GM11168 (cell line): ENCODE measurements at regions not wholly inside any gene's neighbourhood (a gene's known extent, or its start where the extent isn't known, plus 50 kb on each side); places are given as distances from the start of the nearest gene placed in this dataset.
"Not testable (repeated sequence)": the region's sequence is repeated elsewhere in the genome, so short reads cannot be mapped to it uniquely, and the experiment has no call there.

Source experiments
- in situ Hi-C: fragments of 300-500 bp; cut with MboI; formaldehyde crosslinking; loops from one replicate; pipeline ENCODE4 v1.12.0; 2022; ENCODE audit warnings: low sequenced_read_pairs; ENCODE audit not compliant: unreplicated experiment

DNA sequence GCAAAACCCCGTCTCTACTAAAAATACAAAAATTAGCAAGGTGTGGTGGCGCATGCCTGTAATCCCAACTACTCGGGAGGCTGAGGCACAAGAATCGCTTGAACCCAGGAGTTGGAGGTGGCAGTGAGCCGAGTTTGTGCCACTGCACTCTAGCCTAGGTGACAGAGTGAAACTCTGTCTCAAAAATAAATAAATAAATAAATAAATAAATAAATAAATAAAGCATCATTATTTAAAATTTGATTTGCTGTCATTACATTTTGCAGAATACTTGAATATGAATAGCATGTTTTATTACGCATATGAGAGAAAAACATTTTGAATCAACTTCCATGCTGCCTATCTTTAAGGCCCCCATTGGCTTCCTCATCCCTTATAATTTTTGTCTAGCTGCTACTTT, 53.4 kb upstream of the MED14 start:
- in situ Hi-C loops: loop anchor here (25.0 kb wide), 1 partner anchor 126 kb away; no protein-coding TSS in a partner anchor

DNA sequence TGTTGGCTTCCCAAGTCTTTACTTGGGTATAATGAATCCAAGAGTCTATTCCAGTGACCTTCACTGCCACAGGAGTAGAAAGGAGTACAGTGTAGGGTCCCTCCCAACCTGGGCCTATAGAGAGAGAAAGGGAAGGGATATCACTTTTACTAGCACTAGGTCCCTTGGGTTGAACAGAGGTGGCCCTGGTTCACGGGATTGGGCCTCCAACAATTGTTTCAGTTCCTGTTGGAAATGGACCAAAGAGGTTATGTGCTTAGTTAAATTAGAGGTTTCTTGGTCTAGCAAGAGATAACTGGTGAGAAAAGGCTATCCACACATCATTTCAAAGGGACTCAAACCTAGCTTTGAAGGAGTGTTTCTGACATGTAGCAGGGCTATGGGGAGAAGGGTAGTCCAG, 57.1 kb upstream of the MED14 start:
- in situ Hi-C loops: loop anchor here (25.0 kb wide), 1 partner anchor 130 kb away; no protein-coding TSS in a partner anchor

- in situ Hi-C loops: loop anchor here (25.0 kb wide), 1 partner anchor 132 kb away; no protein-coding TSS in a partner anchor
Observed at GRCh38 chrX:40794829-40795130, 59.4 kb upstream of the MED14 start.

DNA sequence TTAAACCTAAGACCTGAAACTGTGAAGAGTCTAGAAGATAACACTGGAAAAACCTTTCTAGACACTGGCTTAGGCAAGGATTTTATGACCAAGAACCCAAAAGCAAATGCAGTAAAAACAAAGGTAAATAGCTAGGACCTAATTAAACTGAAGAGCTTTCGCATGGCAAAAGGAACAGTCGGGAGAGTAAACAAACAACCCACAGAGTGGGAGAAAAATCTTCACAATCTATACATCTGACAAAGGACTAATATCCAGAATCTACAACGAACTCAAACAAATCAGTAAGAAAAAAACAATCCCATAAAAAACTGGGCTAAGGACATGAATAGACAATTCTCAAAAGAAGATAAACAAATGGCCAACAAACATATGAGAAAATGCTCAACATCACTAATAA, 64.4 kb upstream of the MED14 start:
- in situ Hi-C loops: loop anchor here (25.0 kb wide), 1 partner anchor 137 kb away; no protein-coding TSS in a partner anchor

DNA sequence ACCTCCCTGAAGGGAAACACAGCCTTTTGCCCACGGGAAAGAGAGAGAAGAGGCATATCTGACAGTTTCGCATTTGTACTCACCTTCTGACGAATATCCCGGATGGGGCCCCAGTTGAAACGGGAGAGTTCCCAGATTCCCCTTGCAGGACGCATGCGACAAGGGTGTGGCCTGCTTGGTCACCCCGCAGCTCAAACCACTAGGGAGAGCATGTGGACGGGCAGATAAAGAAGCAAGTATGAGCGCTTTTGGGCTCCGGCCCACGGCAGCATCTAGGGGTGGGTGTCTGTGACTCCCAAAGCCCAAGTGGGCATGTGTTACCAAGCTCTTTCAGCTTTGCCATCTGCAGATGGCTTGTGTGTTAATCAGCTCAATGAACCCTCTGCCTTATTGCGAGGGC, 70.1 kb upstream of the MED14 start:
- in situ Hi-C loops: no loop called here

- in situ Hi-C loops: no loop called here
Observed at GRCh38 chrX:40806513-40807220, 71.3 kb upstream of the MED14 start.

- in situ Hi-C loops: no loop called here
Observed at GRCh38 chrX:40807384-40807783, 72.0 kb upstream of the MED14 start.

GRCh38 chrX:40808203-40808602, 72.9 kb upstream of the MED14 start:
- in situ Hi-C loops: no loop called here

DNA sequence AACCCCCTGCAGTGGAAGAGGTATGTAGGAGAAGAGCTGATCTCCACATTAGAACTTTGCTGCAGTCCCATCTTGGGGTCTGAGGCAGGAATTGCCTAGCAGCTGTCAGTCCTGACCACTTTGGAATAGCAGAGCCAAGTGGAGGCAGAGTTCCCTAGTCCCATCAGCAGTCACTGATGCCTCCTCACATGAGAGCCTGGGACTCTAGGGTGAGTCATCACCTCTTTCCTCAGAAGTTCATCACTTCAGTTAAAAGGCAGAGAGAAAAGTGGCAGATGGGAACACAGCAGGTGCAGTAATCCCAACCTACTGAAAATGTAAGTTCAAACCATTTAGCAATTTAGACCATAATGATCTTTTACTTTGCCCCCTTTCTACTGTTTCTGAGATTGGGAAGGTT, 73.9 kb upstream of the MED14 start:
- in situ Hi-C loops: no loop called here

DNA sequence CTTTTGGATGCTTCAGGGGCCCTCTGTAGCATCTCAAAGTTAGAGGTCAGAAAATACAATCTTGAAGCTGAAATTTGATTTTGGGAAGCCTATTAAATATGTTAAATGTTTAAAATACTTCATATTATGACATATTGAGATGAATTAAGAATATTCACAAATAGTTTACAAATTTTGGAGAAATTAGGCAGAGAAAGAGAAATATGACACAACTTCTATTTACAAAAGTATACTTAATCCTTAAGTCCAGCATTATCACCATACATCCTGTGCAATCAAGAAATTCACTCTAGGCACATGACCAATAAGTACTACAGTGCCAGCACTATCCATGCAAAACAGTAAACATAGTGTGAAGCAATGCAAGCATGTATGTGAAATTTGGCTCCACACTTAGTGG, 79.7 kb upstream of the MED14 start:
- in situ Hi-C loops: not testable (repeated sequence)

GRCh38 chrX:40816906-40817305, 81.6 kb upstream of the MED14 start:
- in situ Hi-C loops: no loop called here

- in situ Hi-C loops: no loop called here
Observed at GRCh38 chrX:40818236-40818635, 82.9 kb upstream of the MED14 start.

GRCh38 chrX:40821780-40822179, 86.4 kb upstream of the MED14 start:
- in situ Hi-C loops: no loop called here

DNA sequence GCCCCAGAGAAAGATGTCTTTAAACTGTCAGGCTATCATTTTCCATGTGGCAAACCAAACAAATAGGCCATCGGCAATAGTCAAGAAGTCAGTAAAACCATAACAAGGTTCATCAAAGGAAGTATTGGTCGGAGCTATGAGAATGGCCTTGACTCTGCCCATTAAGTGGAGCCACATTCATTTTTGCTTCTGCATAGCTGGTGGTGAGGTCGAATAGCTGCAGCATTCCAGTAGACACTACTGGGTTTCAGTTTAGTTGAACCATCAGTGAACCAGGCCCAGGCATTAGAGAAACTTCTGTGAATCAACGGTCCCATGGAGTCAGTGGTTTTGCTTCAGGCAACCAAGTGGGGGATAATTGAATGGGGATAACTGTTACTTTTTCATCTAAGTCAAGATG, 92.0 kb upstream of the MED14 start:
- in situ Hi-C loops: no loop called here

- in situ Hi-C loops: no loop called here
Observed at GRCh38 chrX:40831750-40832149, 96.4 kb upstream of the MED14 start.

DNA sequence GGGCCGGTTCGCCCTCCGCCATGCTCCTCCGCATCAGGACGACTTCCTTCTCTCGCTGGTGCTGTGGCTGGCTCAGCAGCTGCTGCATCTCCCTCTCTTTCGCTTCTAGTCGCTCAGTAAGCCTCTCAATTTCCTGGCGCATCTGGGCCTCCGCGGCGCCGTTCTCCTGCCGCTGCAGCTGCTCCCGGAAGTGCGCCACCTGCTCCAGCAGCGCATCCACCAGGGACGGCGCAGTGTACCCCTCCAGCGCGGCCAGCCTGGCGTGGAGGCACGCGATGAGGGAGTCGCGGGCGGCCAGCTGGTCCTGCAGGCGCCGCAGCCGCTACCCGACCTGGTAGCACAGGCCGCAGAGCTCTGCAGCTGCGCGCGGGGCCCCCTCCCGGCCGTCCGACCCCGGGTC, 97.4 kb upstream of the MED14 start:
- in situ Hi-C loops: no loop called here

GRCh38 chrX:40834225-40834624, 98.9 kb upstream of the MED14 start:
- in situ Hi-C loops: no loop called here

DNA sequence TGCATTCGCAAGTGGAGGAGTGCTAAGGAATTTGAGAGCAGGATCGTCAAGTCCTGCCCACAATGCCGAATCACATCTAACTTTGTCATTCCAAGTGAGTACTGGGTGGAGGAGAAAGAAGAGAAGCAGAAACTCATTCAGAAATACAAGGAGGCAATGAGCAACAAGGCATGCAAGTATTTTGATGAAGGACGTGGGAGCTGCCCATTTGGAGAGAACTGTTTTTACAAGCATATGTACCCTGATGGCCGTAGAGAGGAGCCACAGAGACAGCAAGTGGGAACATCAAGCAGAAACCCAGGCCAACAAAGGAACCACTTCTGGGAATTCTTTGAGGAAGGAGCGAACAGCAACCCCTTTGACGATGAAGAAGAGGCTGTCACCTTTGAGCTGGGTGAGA, 100.2 kb upstream of the MED14 start:
- in situ Hi-C loops: no loop called here

DNA sequence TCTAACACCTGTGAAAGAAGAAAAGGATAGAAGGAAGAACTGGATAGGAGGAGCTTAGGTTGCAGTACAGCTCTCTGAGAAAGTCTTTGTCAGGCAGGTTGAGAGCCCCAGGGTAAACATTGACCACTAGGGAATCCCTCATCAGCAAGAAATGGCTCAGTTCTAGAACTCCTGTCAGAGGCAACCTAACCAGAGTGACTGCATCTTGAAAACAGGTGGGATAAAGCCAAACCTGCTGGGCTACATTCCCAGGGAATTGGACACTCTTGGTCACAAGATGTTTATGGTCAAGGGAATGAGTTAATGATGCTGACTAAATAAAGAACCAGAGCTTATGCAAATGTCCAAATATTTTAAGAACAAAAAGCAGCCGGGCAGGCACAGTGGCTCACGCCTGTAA, 108.3 kb upstream of the MED14 start:
- in situ Hi-C loops: no loop called here

DNA sequence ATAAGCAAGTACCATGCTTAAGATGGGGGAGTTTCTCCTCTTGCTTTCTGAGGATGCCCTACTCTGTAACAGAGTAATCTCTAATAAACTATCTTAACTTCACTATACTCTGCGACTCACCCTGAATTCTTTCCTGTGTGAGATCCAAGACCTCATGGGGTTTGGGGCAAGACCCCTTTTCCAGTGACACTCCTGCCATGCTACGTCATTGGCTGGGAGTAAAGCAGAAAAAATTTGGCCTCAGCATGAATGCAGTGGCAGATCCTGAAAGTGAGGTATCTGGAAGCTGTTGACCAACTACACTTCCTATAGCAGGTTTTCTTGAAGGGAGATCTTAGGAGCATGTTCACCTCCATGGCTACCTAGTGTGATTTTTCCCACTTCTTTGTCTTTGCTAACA, 109.1 kb upstream of the MED14 start:
- in situ Hi-C loops: no loop called here

DNA sequence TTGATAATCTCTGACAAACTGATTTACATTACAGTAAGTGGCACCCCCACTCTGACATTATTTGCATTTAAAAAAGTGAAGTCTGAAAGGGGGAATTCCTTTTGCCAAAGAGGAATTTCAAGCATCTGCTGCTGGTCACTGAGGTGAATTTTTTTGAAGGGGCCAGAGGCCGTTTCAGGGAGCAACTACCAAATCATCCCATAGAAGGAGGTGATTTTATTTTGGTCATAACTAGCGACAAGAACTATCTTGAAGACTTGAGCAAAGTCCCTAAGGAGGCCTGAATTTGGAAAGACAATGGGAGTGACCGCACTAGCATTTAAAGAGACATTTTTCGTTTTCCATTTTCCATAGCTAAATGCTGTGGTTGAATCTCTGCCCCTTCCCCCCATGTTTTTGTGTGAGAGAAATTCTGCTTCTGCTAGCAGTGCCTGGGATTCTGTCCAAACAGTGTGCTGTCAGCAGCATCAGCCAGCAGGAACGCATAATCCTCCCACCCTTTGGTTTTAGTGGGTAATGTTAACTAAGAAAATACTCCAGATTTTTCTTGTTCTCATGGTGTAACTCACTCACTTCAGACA, 110.1 kb upstream of the MED14 start:
- in situ Hi-C loops: no loop called here
